ENCODE measurements at regions not wholly inside any gene's neighbourhood (a gene's known extent, or its start where the extent isn't known, plus 50 kb on each side); places are given as distances from the start of the nearest gene placed in this dataset.

DNA sequence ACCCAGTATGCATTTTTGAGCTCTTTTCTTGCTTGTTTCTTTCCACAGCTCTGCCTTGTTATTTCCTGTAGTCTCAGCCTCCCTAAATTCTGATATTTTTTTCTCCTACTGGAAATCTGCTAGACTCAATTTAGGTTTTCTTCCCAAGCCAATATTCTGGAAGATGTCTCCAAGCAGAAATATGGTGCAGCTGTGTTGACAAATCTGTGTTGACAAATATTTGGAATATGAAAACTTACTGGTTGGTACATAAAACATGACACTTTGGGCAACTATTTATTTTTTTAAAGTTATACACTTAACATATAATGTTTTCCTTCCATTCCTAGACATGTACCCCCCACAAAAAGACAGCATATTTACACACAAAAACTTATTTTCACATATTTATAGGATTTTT lies 1048.4 kb downstream of the NCAM2 start:
- DNase-seq (ENCODE audit: extremely low read depth, low read depth), result no peak
- TF ChIP-seq, protein P1, sequence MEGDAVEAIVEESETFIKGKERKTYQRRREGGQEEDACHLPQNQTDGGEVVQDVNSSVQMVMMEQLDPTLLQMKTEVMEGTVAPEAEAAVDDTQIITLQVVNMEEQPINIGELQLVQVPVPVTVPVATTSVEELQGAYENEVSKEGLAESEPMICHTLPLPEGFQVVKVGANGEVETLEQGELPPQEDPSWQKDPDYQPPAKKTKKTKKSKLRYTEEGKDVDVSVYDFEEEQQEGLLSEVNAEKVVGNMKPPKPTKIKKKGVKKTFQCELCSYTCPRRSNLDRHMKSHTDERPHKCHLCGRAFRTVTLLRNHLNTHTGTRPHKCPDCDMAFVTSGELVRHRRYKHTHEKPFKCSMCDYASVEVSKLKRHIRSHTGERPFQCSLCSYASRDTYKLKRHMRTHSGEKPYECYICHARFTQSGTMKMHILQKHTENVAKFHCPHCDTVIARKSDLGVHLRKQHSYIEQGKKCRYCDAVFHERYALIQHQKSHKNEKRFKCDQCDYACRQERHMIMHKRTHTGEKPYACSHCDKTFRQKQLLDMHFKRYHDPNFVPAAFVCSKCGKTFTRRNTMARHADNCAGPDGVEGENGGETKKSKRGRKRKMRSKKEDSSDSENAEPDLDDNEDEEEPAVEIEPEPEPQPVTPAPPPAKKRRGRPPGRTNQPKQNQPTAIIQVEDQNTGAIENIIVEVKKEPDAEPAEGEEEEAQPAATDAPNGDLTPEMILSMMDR (IDR thresholded peaks at IDR 0.05; ENCODE audit: low read depth, low read length), result no peak

DNA sequence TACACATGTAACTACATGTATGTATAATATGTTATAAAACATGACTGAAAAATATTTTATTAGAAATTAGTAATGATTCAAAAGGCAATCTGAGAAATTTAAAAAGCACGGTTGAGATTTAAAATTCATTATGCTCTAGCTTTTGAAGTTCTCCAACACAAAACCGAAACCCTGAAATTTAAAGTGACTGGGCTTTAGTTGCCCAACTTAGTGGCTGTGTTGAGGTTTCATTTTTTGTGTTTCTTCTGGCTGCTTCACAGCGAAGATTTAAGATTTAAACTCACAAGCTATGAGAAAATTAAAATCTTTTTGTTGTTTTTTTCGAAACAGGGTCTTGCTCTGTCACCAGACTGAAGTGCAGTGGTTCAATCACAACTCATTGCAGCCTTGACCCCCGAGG lies 1058.7 kb downstream of the NCAM2 start:
- DNase-seq (ENCODE audit: extremely low read depth, low read depth), result no peak
- TF ChIP-seq, protein P1 (IDR thresholded peaks at IDR 0.05; ENCODE audit: low read depth, low read length), result no peak

DNA sequence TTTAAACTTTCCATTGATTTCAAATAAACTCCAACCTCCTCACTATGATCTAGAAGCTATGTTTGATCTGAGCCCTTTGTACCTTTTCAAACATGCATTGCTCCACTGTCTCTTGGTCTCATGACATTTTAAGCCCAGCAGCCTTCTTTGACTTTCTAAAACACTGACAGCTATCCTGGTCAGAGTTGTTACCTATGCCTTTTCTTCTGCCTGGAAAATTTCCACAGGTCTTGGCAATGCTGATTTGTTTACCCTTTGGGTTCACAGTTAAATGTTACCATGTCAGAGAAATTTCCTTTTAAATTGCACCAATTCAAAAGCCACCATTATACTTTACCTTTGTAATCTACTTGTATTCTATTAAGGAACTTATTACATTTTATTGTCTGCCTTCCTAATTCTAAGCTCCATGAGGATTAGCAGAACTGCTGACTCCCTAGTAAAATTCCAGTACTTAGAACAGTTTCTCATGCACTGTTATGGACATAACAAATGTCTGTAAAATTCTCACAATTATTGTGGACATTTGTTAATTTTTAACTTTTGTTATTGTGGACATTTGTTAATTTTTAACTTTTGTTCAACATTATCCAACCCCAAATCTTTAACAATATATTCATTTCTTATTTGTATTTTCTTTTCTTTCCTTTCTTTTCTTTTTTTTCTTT lies 1064.4 kb downstream of the NCAM2 start:
- TF ChIP-seq, protein P1 (IDR thresholded peaks at IDR 0.05; ENCODE audit: low read depth, low read length), result no peak
- DNase-seq (ENCODE audit: extremely low read depth, low read depth), result no peak

DNA sequence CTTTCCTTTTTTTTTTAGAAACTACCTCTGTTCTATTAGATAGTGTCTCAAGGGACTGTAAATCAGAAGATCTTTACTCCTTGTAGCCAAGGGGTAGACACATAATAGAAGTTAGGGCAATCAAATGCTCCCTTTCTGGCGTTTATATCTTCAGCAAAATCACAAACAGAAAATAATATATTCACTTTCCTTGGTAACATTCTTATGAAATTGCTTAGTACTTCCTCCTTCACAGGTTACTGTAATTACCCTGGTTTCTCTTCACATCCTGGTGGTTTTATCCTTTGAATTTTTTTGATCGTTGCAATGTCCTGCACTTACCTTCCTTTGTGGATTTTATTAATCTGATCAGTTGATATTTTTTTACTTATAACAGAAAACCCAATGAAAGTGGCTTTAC lies 1064.9 kb downstream of the NCAM2 start:
- no peak for DNase-seq (ENCODE audit: extremely low read depth, low read depth)
- TF ChIP-seq, protein P1 (IDR thresholded peaks at IDR 0.05; ENCODE audit: low read depth, low read length), result no peak

DNA sequence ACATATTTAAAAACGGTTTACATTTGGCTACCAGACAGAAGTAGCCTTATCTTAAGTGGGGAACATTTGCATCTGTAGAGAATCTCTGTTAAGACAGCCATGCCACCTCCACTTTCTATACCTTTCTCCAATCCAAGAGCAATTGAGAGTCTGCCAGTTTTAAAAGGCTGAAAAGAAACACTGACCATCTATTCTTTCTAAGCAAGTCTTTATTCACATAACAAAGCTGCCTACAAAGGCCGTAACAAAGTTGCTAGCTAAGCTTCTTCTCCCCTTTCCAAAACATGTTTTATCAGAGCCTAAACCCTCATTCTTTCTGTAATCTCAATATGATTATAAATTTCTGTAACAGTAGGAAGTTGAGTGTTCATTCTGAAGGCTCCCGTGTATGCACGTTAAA lies 1078.3 kb downstream of the NCAM2 start:
- TF ChIP-seq, protein P1 (IDR thresholded peaks at IDR 0.05; ENCODE audit: low read depth, low read length), result no peak
- DNase-seq (ENCODE audit: extremely low read depth, low read depth), result no peak

DNA sequence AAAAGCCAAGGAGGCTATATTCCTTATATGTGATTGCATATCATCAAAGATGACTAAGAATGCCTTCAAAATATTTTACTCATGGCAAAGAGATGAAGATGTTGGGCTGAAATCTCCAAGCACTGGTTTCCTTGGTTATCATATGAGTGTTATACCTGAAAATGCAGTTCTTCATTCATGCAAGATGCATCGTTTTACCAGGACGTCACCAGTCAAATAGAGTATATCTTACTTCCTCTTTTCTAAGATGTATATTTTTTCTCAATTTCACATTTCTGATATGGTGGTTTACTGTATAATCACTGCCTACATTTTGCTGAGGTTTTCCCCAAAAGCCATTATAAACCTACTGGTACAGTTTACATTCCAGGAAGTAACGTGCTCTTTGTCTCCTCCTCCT lies 1085.7 kb downstream of the NCAM2 start:
- DNase-seq (ENCODE audit: extremely low read depth, low read depth), result no peak
- TF ChIP-seq, protein P1 (IDR thresholded peaks at IDR 0.05; ENCODE audit: low read depth, low read length), result no peak

DNA sequence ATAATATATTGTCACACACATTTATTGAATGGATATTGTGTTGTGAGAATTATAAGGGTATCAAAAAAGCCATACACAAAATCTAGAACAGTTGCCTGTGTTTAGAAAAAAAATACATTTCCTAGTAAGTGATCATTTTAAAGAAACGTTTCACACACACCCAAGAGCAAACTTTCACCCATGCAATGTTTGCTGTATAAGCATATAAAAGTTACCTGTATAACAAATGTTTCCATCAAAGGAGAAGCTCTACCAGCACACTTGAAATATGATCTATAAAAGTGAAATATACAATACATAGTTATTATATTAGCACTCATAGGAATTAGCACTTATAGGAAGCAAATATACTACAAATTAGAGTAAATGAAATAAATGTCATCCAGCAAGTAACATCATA lies 1098.1 kb downstream of the NCAM2 start:
- TF ChIP-seq, protein P1 (IDR thresholded peaks at IDR 0.05; ENCODE audit: low read depth, low read length), result no peak
- DNase-seq (ENCODE audit: extremely low read depth, low read depth), result no peak
